ENCODE measurements at regions not wholly inside any gene's neighbourhood (a gene's known extent, or its start where the extent isn't known, plus 50 kb on each side); places are given as distances from the start of the nearest gene placed in this dataset.

DNA sequence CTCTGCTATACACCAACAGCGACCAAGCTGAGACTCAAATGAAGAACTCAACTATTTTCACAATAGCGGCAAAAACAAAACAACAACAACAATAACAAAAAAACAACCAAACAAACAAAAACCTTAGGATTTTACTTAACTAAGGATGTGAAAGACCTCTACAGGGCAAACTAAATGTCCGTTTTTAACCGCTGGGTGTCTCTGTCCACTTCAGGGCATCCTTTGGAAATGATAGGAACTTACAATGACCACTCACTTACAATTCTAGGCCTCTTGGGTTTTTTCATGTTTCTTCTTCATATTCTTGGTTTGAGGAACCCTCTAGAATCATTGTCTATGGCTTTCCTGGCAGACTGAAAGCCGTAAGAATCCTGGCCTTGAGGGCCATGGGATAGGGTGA is 134.0 kb upstream of the FAM78B start:
- no peak overlapping the region for H2BK12ac ChIP-seq (ENCODE audit: insufficient read length, low read depth, low read length)
- H3K4ac ChIP-seq (ENCODE audit: low read depth, low read length): no peak overlapping the region
- no peak overlapping the region for H3K4me2 ChIP-seq (ENCODE audit: insufficient read depth, insufficient read length, low read length)
- no peaks in the 10 kb centered on the region for H3K23me2 ChIP-seq (ENCODE audit: insufficient read length, low read depth, low read length, poor library complexity, severe bottlenecking)
- no peak overlapping the region for H2BK15ac ChIP-seq (ENCODE audit: low read depth, low read length)
- H3K79me1 ChIP-seq (ENCODE audit: insufficient read depth, low read depth, low read length, poor library complexity, severe bottlenecking): no peaks in the 10 kb centered on the region
- no peak overlapping the region for H4K8ac ChIP-seq (replicated peaks; ENCODE audit: insufficient read length, low read depth, low read length)
- no peak overlapping the region for H3K4me3 Mint-ChIP-seq
- H3K4me1 ChIP-seq (ENCODE audit: insufficient read depth, low read length): no peaks in the 10 kb centered on the region; the same call in 1 of the 2 replicates
- no peak overlapping the region for H3K9ac ChIP-seq (ENCODE audit: extremely low read depth, insufficient read length, low read length)
- H3K18ac ChIP-seq (ENCODE audit: insufficient read length, low read depth, low read length): no peak overlapping the region
- TF ChIP-seq CTCF (conservative IDR thresholded peaks at IDR 0.05): no peak
- WGBS (ENCODE audit: extremely low coverage, insufficient read length, low lambda C conversion rate): 100% methylated on average over 1 of the region's 5 CpGs
- no peak overlapping the region for H3K56ac ChIP-seq (ENCODE audit: insufficient read length, low read depth, low read length)
- H3K9me3 ChIP-seq (ENCODE audit: control insufficient read depth, low read depth, low read length): no peaks in the 10 kb centered on the region
- no peak overlapping the region for H2BK20ac ChIP-seq (ENCODE audit: low read depth, low read length, poor library complexity, severe bottlenecking)
- H3K36me3 Mint-ChIP-seq (ENCODE audit: insufficient read depth in 1 of 3, low read depth in 3 of 3): no peaks in the 10 kb centered on the region
- H3K79me2 ChIP-seq (ENCODE audit: insufficient read depth, low read length): no peaks in the 10 kb centered on the region
- no peak overlapping the region for H3K27ac ChIP-seq (ENCODE audit: insufficient read length, low read depth, low read length)
- no peak for DNase-seq
- no peak overlapping the region for H4K5ac ChIP-seq (ENCODE audit: insufficient read length, low read depth, low read length)
- no peak overlapping the region for H3K27ac Mint-ChIP-seq
- H3K14ac ChIP-seq (ENCODE audit: insufficient read depth, low read length): no peak overlapping the region
- no peaks in the 10 kb centered on the region for H4K20me1 ChIP-seq (ENCODE audit: control insufficient read depth, insufficient read depth, insufficient read length)
- no peaks in the 10 kb centered on the region for H3K9me3 Mint-ChIP-seq
- no peak overlapping the region for H3T11ph ChIP-seq (ENCODE audit: low read length)
- H3K27me3 ChIP-seq (ENCODE audit: insufficient read depth, low read length): no peaks in the 10 kb centered on the region
- H2BK120ac ChIP-seq (ENCODE audit: low read depth, low read length, poor library complexity, severe bottlenecking): no peak overlapping the region
- no peak overlapping the region for H4K91ac ChIP-seq (ENCODE audit: insufficient read length, low read depth, low read length)
- H3K27me3 Mint-ChIP-seq (ENCODE audit: low read depth): peaks cover 1% of the 10 kb centered on the region
- peaks cover 11 to 16% of the 10 kb centered on the region in 2 experiments for H3K4me1 Mint-ChIP-seq
- no peak overlapping the region for H2BK5ac ChIP-seq (ENCODE audit: insufficient read length, low read length)
- H2AFZ ChIP-seq (ENCODE audit: low read length): no peak overlapping the region
- H2AK5ac ChIP-seq (ENCODE audit: insufficient read length, low read length): no peak overlapping the region
- H3K23ac ChIP-seq (ENCODE audit: insufficient read length, low read depth, low read length): no peak overlapping the region

Measured in H9 (cell line).